Effector memory CD4-positive, alpha-beta T cell (primary cell): ENCODE measurements at regions not wholly inside any gene's neighbourhood (a gene's known extent, or its start where the extent isn't known, plus 50 kb on each side); places are given as distances from the start of the nearest gene placed in this dataset.

Source experiments
- DNase-seq, 3 donors: peaks; one replicate each; pipeline ENCODE4 v3.0.0-alpha.2; 2020
- H3K27ac ChIP-seq: 2 replicates; pipeline ENCODE4 v1.7.0; 2013; ENCODE audit warnings: mild to moderate bottlenecking, low read length, moderate library complexity; ENCODE audit not compliant: insufficient read depth, poor library complexity, severe bottlenecking
- H3K27me3 ChIP-seq: replicated peaks from 2 replicates; pipeline ENCODE4 v1.7.0; 2013; ENCODE audit warnings: mild to moderate bottlenecking, low read length; ENCODE audit not compliant: insufficient read depth, control insufficient read depth, poor library complexity, severe bottlenecking
- H3K36me3 ChIP-seq: 2 replicates; pipeline ENCODE4 v1.7.0; 2013; ENCODE audit warnings: mild to moderate bottlenecking, low read length, moderate library complexity; ENCODE audit not compliant: control insufficient read depth, insufficient read depth
- H3K4me1 ChIP-seq: 2 replicates; pipeline ENCODE4 v1.7.0; 2013; ENCODE audit warnings: low read length, mild to moderate bottlenecking; ENCODE audit not compliant: control insufficient read depth, insufficient read depth, poor library complexity, severe bottlenecking
- H3K4me3 ChIP-seq: 2 replicates; pipeline ENCODE4 v1.7.0; 2013; ENCODE audit warnings: low read length, low read depth, mild to moderate bottlenecking; ENCODE audit not compliant: insufficient read depth, poor library complexity, severe bottlenecking
- H3K9me3 ChIP-seq: 2 replicates; pipeline ENCODE4 v1.7.0; 2013; ENCODE audit warnings: mild to moderate bottlenecking, low read length, moderate library complexity; ENCODE audit not compliant: control insufficient read depth

- Histone ChIP-seq H3K4me3 (no peak overlapping the region), H3K27me3 (no peaks in the 10 kb centered on the region), H3K27ac (no peak overlapping the region), H3K4me1 (no peaks in the 10 kb centered on the region), H3K9me3 (no peaks in the 10 kb centered on the region), H3K36me3 (no peaks in the 10 kb centered on the region)
- DNase-seq: no peak
Measured at GRCh38 chr20:33908336-33908735, 85.4 kb upstream of the RALY start.

GRCh38 chr20:33908868-33909267, 84.8 kb upstream of the RALY start:
- no peaks in the 10 kb centered on the region for H3K27me3 ChIP-seq
- DNase-seq: no peak
- H3K4me3 ChIP-seq: no peak overlapping the region
- H3K9me3 ChIP-seq: no peaks in the 10 kb centered on the region
- H3K4me1 ChIP-seq: no peaks in the 10 kb centered on the region
- H3K27ac ChIP-seq: no peak overlapping the region
- H3K36me3 ChIP-seq: no peaks in the 10 kb centered on the region

GRCh38 chr20:33909331-33909921, 84.3 kb upstream of the RALY start:
- Histone ChIP-seq H3K9me3 (no peaks in the 10 kb centered on the region), H3K36me3 (no peaks in the 10 kb centered on the region), H3K4me1 (no peaks in the 10 kb centered on the region), H3K27ac (no peak overlapping the region), H3K4me3 (no peak overlapping the region), H3K27me3 (no peaks in the 10 kb centered on the region)
- DNase-seq: no peak

- no peak overlapping the region for H3K27ac ChIP-seq
- no peak overlapping the region for H3K4me3 ChIP-seq
- H3K36me3 ChIP-seq: no peaks in the 10 kb centered on the region
- no peaks in the 10 kb centered on the region for H3K9me3 ChIP-seq
- no peak for DNase-seq
- H3K4me1 ChIP-seq: no peaks in the 10 kb centered on the region
- no peaks in the 10 kb centered on the region for H3K27me3 ChIP-seq
Measured at GRCh38 chr20:33910056-33910455, 83.7 kb upstream of the RALY start.

GRCh38 chr20:33910529-33911327, 83.0 kb upstream of the RALY start:
- Histone ChIP-seq H3K9me3 (no peaks in the 10 kb centered on the region), H3K36me3 (no peaks in the 10 kb centered on the region), H3K4me1 (no peaks in the 10 kb centered on the region), H3K27me3 (no peaks in the 10 kb centered on the region), H3K27ac (no peak overlapping the region), H3K4me3 (no peak overlapping the region)
- DNase-seq: no peak

GRCh38 chr20:33914919-33915318, 78.8 kb upstream of the RALY start:
- Histone ChIP-seq H3K36me3 (no peaks in the 10 kb centered on the region), H3K27me3 (no peaks in the 10 kb centered on the region), H3K4me3 (no peak overlapping the region), H3K9me3 (no peaks in the 10 kb centered on the region), H3K4me1 (no peaks in the 10 kb centered on the region), H3K27ac (no peak overlapping the region)
- peak in 1 of 3 donors; percentile 3 for DNase-seq

- no peaks in the 10 kb centered on the region for H3K36me3 ChIP-seq
- H3K4me3 ChIP-seq: no peak overlapping the region
- H3K9me3 ChIP-seq: no peaks in the 10 kb centered on the region
- no peak overlapping the region for H3K27ac ChIP-seq
- DNase-seq: peak; percentile 17 to 49 (median 23)
- H3K4me1 ChIP-seq: no peaks in the 10 kb centered on the region
- H3K27me3 ChIP-seq: no peaks in the 10 kb centered on the region
Measured at GRCh38 chr20:33915726-33916331, 77.9 kb upstream of the RALY start.

- Histone ChIP-seq H3K27ac (no peak overlapping the region), H3K4me3 (no peak overlapping the region), H3K4me1 (no peaks in the 10 kb centered on the region), H3K27me3 (no peaks in the 10 kb centered on the region), H3K9me3 (no peaks in the 10 kb centered on the region), H3K36me3 (no peaks in the 10 kb centered on the region)
- no peak for DNase-seq
Measured at GRCh38 chr20:33916768-33917167, 76.9 kb upstream of the RALY start.

- H3K4me1 ChIP-seq: no peaks in the 10 kb centered on the region
- no peak for DNase-seq
Measured at GRCh38 chr20:33917831-33918525, 75.7 kb upstream of the RALY start.

GRCh38 chr20:33918662-33919061, 75.0 kb upstream of the RALY start:
- DNase-seq: no peak
- Histone ChIP-seq H3K4me3 (no peak overlapping the region), H3K27ac (no peak overlapping the region), H3K9me3 (no peaks in the 10 kb centered on the region), H3K27me3 (no peaks in the 10 kb centered on the region), H3K36me3 (no peaks in the 10 kb centered on the region), H3K4me1 (no peaks in the 10 kb centered on the region)

More at GRCh38 chr20:33917831-33918525, 75.7 kb upstream of the RALY start:
- Histone ChIP-seq H3K36me3 (no peaks in the 10 kb centered on the region), H3K4me3 (no peak overlapping the region), H3K27me3 (no peaks in the 10 kb centered on the region), H3K27ac (no peak overlapping the region), H3K9me3 (no peaks in the 10 kb centered on the region)
